Erythroblast (primary cell): ENCODE measurements at regions not wholly inside any gene's neighbourhood (a gene's known extent, or its start where the extent isn't known, plus 50 kb on each side); places are given as distances from the start of the nearest gene placed in this dataset.

Source experiments
- GATA1 ChIP-seq: IDR thresholded peaks from 2 replicates; pipeline ENCODE4 v1.6.1; 2011; ENCODE audit warnings: low read depth, mild to moderate bottlenecking, control low read depth, low read length, moderate library complexity
- POLR2A ChIP-seq: IDR thresholded peaks from 2 replicates; pipeline ENCODE4 v1.6.1; 2011; ENCODE audit warnings: mild to moderate bottlenecking, low read length

DNA sequence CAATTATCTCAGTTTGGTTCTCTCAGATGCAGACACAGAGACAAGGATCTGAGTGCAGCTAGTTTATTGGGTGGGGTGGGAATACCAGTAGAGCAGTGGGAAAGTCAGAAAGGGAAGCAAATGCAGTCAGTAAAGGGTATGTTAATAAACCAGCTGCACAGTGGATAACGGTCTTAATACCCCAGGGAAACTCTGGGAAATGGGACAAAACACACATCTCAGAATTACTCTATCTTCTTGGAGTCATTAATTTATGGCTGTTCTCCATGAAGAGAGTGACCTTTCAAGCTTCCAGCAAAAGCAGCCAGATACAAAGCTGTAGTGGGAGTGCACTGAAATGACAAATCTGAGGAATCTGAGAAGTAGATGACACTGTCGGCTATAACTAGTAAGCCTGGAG lies 73.3 kb upstream of the NALF2 start:
- TF ChIP-seq POLR2A: no peak
- TF ChIP-seq GATA1: no peak
